Erythroblast (primary cell): ENCODE measurements at regions not wholly inside any gene's neighbourhood (a gene's known extent, or its start where the extent isn't known, plus 50 kb on each side); places are given as distances from the start of the nearest gene placed in this dataset.

Experiments
- GATA1 ChIP-seq: IDR thresholded peaks from 2 replicates; pipeline ENCODE4 v1.6.1; 2011; ENCODE audit warnings: low read depth, mild to moderate bottlenecking, control low read depth, low read length, moderate library complexity
- POLR2A ChIP-seq: IDR thresholded peaks from 2 replicates; pipeline ENCODE4 v1.6.1; 2011; ENCODE audit warnings: mild to moderate bottlenecking, low read length

- TF ChIP-seq POLR2A (no peak), GATA1 (no peak)
These were observed 346.8 kb downstream of the STK39 start for GRCh38 chr2:167900435-167901114.
